ENCODE measurements at regions not wholly inside any gene's neighbourhood (a gene's known extent, or its start where the extent isn't known, plus 50 kb on each side); places are given as distances from the start of the nearest gene placed in this dataset.

GRCh38 chr3:70822669-70823068 lies 510.2 kb upstream of the MDFIC2 start:
- ATAC-seq (no peak), DNase-seq (ENCODE audit: low spot score) (no peak)
- no peak for TF ChIP-seq PRRX2 (CRISPR knock-in tag; IDR thresholded peaks at IDR 0.05)
- no peak for TF ChIP-seq ZNF396 (CRISPR knock-in tag; IDR thresholded peaks at IDR 0.05; ENCODE audit: borderline replicate concordance)
- H3K27ac Mint-ChIP-seq: no peak overlapping the region
- no peak overlapping the region for H3K4me3 Mint-ChIP-seq
- H3K4me1 Mint-ChIP-seq: peaks cover 23% of the 10 kb centered on the region
- peaks cover 14% of the 10 kb centered on the region for H3K9me3 Mint-ChIP-seq
- H3K36me3 Mint-ChIP-seq: 0 out of 2 replicates have a peak, but pooled peaks cover 3% of the 10 kb centered on the region
- H3K27me3 Mint-ChIP-seq (ENCODE audit: low read depth): no peaks in the 10 kb centered on the region
- ChIA-PET POLR2A (no interaction called here), CTCF (interaction anchor here (0.6 kb wide), 1 partner anchor 19 kb away, joined by 3 read pairs; no protein-coding TSS in a partner anchor)

- POLR2A ChIA-PET: interaction anchor here (0.5 to 0.6 kb wide), 2 partner anchors 55 to 815 kb away, joined by 4 to 6 read pairs; no protein-coding TSS in a partner anchor
- Mint-ChIP-seq H3K4me1 (peaks cover 23% of the 10 kb centered on the region), H3K27me3 (ENCODE audit: low read depth) (no peaks in the 10 kb centered on the region; the same call in 1 of the 2 replicates), H3K36me3 (peaks cover 11% of the 10 kb centered on the region), H3K9me3 (peaks cover 23% of the 10 kb centered on the region), H3K4me3 (no peak overlapping the region), H3K27ac (no peak overlapping the region)
- CTCF ChIA-PET: no interaction called here
- DNase-seq (ENCODE audit: low spot score) (no peak), ATAC-seq (no peak)
- TF ChIP-seq NFYB (CRISPR knock-in tag; conservative IDR thresholded peaks at IDR 0.05; ENCODE audit: low read depth) (no peak), NR1H2 (CRISPR knock-in tag; IDR thresholded peaks at IDR 0.05) (no peak), PRDM15 (CRISPR knock-in tag; IDR thresholded peaks at IDR 0.05) (no peak)
Observed at GRCh38 chr3:70821602-70822001, 509.2 kb upstream of the MDFIC2 start.

- Mint-ChIP-seq H3K36me3 (peaks cover 21% of the 10 kb centered on the region), H3K27me3 (ENCODE audit: low read depth) (no peaks in the 10 kb centered on the region; the same call in 1 of the 2 replicates), H3K4me3 (no peak overlapping the region), H3K9me3 (peaks cover 28% of the 10 kb centered on the region), H3K27ac (no peak overlapping the region), H3K4me1 (peaks cover 23% of the 10 kb centered on the region)
- CTCF ChIA-PET: no interaction called here
- POLR2A ChIA-PET: interaction anchor here (0.7 kb wide), 1 partner anchor 71 kb away, joined by 3 read pairs; no protein-coding TSS in a partner anchor
- ATAC-seq (no peak), DNase-seq (ENCODE audit: low spot score) (no peak)
- TF ChIP-seq CTCF (IDR thresholded peaks at IDR 0.05): no peak
- no peak for TF ChIP-seq NR1H2 (CRISPR knock-in tag; IDR thresholded peaks at IDR 0.05)
- TF ChIP-seq AR (CRISPR knock-in tag; IDR thresholded peaks at IDR 0.05): no peak
- no peak for TF ChIP-seq MLX (CRISPR knock-in tag; IDR thresholded peaks at IDR 0.05)
- TF ChIP-seq ZNF219 (CRISPR knock-in tag; IDR thresholded peaks at IDR 0.05; ENCODE audit: borderline replicate concordance): no peak
- no peak for TF ChIP-seq ZNF671 (CRISPR knock-in tag; IDR thresholded peaks at IDR 0.05)
- TF ChIP-seq MYBL2 (CRISPR knock-in tag; IDR thresholded peaks at IDR 0.05): no peak
- TF ChIP-seq ZBTB21 (CRISPR knock-in tag; IDR thresholded peaks at IDR 0.05; ENCODE audit: borderline replicate concordance): no peak
- no peak for TF ChIP-seq ERG (CRISPR knock-in tag; IDR thresholded peaks at IDR 0.05)
- no peak for TF ChIP-seq STAT6 (CRISPR knock-in tag; conservative IDR thresholded peaks at IDR 0.05; ENCODE audit: low read depth)
- no peak for TF ChIP-seq OVOL2 (CRISPR knock-in tag; IDR thresholded peaks at IDR 0.05; ENCODE audit: borderline replicate concordance)
- TF ChIP-seq ETV6 (CRISPR knock-in tag; IDR thresholded peaks at IDR 0.05): no peak
- TF ChIP-seq MXD4 (CRISPR knock-in tag; IDR thresholded peaks at IDR 0.05; ENCODE audit: borderline replicate concordance): no peak
- no peak for TF ChIP-seq TCF7 (CRISPR knock-in tag; IDR thresholded peaks at IDR 0.05; ENCODE audit: low read depth)
- TF ChIP-seq IRF2 (CRISPR knock-in tag; IDR thresholded peaks at IDR 0.05; ENCODE audit: borderline replicate concordance, low read depth): no peak
- TF ChIP-seq NFYB (CRISPR knock-in tag; conservative IDR thresholded peaks at IDR 0.05; ENCODE audit: low read depth): no peak
Observed at GRCh38 chr3:70820397-70820796, 508.0 kb upstream of the MDFIC2 start.

Measured in WTC11 (cell line).